ENCODE measurements at regions not wholly inside any gene's neighbourhood (a gene's known extent, or its start where the extent isn't known, plus 50 kb on each side); places are given as distances from the start of the nearest gene placed in this dataset.

DNA sequence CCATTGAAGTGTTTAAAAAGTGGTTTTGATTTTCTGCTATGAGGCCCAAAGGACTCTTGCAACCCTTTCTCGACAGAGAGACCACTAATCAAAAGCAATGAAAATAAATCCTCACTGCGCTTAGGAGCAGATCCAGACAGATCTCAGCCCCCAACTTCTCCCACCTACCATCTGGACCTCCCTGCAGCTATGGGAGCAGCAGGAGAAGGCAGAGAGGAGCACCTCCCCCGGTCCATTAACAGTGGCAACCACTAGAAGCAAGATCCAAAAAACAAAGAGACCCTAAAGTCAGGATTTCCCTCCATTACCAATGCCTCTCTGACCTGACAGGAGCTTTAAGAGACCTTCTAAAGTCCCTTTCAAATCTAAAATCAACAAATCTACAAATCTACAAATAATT lies 99.0 kb upstream of the LSM8 start:
- TF ChIP-seq, protein P1, sequence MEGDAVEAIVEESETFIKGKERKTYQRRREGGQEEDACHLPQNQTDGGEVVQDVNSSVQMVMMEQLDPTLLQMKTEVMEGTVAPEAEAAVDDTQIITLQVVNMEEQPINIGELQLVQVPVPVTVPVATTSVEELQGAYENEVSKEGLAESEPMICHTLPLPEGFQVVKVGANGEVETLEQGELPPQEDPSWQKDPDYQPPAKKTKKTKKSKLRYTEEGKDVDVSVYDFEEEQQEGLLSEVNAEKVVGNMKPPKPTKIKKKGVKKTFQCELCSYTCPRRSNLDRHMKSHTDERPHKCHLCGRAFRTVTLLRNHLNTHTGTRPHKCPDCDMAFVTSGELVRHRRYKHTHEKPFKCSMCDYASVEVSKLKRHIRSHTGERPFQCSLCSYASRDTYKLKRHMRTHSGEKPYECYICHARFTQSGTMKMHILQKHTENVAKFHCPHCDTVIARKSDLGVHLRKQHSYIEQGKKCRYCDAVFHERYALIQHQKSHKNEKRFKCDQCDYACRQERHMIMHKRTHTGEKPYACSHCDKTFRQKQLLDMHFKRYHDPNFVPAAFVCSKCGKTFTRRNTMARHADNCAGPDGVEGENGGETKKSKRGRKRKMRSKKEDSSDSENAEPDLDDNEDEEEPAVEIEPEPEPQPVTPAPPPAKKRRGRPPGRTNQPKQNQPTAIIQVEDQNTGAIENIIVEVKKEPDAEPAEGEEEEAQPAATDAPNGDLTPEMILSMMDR (conservative IDR thresholded peaks at IDR 0.05; ENCODE audit: low read depth, low read length) = no peak
- DNase-seq (ENCODE audit: low read depth) = no peak
- no peak overlapping the region for H3K4me3 ChIP-seq (ENCODE audit: low read depth, low read length)

DNA sequence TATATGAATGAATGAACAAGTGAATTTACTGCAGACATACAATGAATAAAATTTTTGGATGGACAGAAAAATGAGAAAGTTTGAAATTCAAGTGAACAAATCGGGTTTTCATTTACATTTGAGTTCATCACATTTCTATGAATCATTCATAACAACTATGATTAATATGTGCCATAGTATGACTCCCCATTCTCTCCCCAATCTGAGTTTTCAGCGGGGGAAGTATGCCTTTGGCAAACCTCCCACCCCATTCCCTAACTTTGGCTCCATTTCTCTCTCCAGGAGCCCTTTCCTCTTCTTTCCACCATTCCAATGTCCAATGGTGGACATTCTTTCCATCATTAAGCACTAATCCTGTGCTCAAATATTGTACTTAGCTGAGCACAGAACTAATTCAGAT lies 96.8 kb upstream of the LSM8 start:
- no peak overlapping the region for H3K4me3 ChIP-seq (ENCODE audit: low read depth, low read length)
- no peak for DNase-seq (ENCODE audit: low read depth)
- TF ChIP-seq, protein P1 (conservative IDR thresholded peaks at IDR 0.05; ENCODE audit: low read depth, low read length) = no peak

DNA sequence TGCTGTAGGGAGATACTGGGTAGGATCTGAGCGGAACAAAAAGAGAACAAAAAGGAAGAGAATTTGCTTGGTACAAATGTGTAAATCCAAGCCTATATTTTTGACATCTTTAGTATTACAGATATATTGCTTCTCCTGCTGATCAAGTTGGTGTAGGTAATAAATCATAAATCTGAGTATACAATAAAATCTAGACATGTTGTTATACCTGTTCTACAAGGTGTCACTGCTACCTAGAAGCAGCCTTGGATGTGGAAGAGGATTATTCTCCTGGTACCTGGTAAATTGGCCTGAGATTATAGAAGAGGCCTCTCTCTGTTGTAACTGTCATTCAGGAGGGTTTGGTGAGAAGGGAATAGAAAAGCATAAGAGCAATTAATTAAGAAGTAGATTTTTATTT lies 89.9 kb upstream of the LSM8 start:
- TF ChIP-seq, protein P1 (conservative IDR thresholded peaks at IDR 0.05; ENCODE audit: low read depth, low read length) = no peak
- no peak for DNase-seq (ENCODE audit: low read depth)
- H3K4me3 ChIP-seq (ENCODE audit: low read depth, low read length) = no peak overlapping the region

- TF ChIP-seq, protein P1 (conservative IDR thresholded peaks at IDR 0.05; ENCODE audit: low read depth, low read length) = peak; percentile 65
- no peak overlapping the region for H3K4me3 ChIP-seq (ENCODE audit: low read depth, low read length)
- peak; percentile 65 for DNase-seq (ENCODE audit: low read depth)
These were observed 79.0 kb upstream of the LSM8 start for GRCh38 chr7:118104812-118105441.

GRCh38 chr7:118109607-118110006 lies 74.4 kb upstream of the LSM8 start:
- no peak overlapping the region for H3K4me3 ChIP-seq (ENCODE audit: low read depth, low read length)
- TF ChIP-seq, protein P1 (conservative IDR thresholded peaks at IDR 0.05; ENCODE audit: low read depth, low read length) = no peak
- no peak for DNase-seq (ENCODE audit: low read depth)

DNA sequence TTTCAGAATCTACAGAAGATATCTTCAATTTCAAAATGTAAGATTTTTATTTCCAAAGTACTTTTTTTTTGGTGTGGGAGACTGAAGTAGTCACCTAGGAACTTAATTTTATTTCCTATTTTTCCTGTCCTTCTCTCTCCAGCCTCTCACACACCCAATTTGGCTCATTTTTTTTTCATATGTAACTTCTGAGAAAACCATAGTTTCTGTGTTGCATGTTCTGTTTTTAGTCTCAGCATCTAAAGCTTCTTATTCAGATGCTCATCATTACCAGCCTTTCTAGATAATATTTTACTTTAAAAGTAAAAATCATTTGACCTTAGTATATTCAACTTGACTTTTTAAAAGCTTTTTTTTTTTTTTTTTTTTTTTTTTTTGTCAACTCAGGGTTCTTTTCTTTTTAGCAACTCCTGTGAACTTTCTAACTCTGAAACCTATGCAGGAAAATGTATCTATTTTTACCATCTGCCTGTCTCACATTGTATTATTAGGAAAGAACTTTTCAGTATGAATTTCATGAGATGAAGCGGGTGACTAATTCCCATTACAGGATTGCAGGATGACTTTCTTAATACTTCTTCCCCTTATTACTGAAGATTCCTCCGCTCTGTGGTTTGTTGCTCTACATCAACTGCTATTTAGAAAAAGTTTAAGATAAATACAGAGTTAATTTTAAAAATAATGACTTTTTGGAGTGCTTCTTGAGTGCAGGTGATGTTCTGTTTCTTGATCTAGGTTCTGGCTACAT lies 73.6 kb upstream of the LSM8 start:
- TF ChIP-seq, protein P1 (conservative IDR thresholded peaks at IDR 0.05; ENCODE audit: low read depth, low read length) = no peak
- no peak overlapping the region for H3K4me3 ChIP-seq (ENCODE audit: low read depth, low read length)
- no peak for DNase-seq (ENCODE audit: low read depth)

DNA sequence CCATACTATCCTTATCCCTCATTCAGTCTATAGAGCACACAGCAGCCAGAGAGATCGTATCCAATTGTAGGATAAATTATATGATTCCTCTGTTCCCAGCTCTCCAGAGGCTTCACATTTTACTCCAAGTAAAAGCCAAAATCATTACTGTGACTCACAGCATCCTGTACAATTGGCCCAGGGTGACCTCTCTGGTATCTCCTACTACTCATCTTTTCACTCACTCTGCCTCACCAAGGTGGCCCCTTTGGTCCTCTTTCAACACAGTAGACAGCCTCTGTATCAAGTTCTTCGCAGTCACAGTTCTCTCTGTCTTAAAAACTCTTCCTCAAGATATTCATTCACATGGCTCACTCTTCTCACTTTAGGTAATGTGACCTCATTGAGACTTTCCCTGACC lies 72.6 kb upstream of the LSM8 start:
- H3K4me3 ChIP-seq (ENCODE audit: low read depth, low read length) = no peak overlapping the region
- no peak for DNase-seq (ENCODE audit: low read depth)
- TF ChIP-seq, protein P1 (conservative IDR thresholded peaks at IDR 0.05; ENCODE audit: low read depth, low read length) = no peak
